ENCODE measurements at regions not wholly inside any gene's neighbourhood (a gene's known extent, or its start where the extent isn't known, plus 50 kb on each side); places are given as distances from the start of the nearest gene placed in this dataset.

- no peak for TF ChIP-seq POLR2A (IDR thresholded peaks at IDR 0.05)
- TF ChIP-seq, protein P1, sequence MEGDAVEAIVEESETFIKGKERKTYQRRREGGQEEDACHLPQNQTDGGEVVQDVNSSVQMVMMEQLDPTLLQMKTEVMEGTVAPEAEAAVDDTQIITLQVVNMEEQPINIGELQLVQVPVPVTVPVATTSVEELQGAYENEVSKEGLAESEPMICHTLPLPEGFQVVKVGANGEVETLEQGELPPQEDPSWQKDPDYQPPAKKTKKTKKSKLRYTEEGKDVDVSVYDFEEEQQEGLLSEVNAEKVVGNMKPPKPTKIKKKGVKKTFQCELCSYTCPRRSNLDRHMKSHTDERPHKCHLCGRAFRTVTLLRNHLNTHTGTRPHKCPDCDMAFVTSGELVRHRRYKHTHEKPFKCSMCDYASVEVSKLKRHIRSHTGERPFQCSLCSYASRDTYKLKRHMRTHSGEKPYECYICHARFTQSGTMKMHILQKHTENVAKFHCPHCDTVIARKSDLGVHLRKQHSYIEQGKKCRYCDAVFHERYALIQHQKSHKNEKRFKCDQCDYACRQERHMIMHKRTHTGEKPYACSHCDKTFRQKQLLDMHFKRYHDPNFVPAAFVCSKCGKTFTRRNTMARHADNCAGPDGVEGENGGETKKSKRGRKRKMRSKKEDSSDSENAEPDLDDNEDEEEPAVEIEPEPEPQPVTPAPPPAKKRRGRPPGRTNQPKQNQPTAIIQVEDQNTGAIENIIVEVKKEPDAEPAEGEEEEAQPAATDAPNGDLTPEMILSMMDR (IDR thresholded peaks at IDR 0.05), result no peak
- Histone ChIP-seq H3K4me3 (no peak overlapping the region), H3K27me3 (no peaks in the 10 kb centered on the region), H3K27ac (no peak overlapping the region), H3K4me1 (no peaks in the 10 kb centered on the region), H3K9me3 (no peaks in the 10 kb centered on the region), H3K36me3 (no peaks in the 10 kb centered on the region)
- ATAC-seq (no peak), DNase-seq (no peak)
- intact Hi-C loops (cut with DNase I), result no loop called here
Measured at GRCh38 chr22:22040908-22041307, 58.3 kb upstream of the TOP3B start.

DNA sequence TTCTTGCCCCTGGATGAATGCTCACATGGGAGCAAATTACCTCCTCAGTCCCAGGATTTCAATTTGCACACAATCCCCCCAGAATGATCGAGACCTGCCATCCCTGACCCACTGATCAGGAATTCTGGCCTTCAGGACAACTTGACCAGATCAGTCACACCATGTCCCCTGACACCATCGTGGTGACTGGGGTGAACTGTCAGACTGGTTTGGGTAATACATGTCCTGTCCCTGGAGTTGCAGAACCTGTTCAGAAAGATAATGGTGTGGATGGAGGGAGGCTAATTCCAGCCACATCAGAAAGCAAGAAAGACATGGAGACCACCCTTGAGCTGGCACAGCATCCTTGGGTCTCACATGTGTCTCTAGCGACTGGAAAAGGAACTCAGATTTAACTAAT, 57.9 kb upstream of the TOP3B start:
- intact Hi-C loops (cut with DNase I), result no loop called here
- Histone ChIP-seq H3K4me3 (no peak overlapping the region), H3K27ac (no peak overlapping the region), H3K9me3 (no peaks in the 10 kb centered on the region), H3K4me1 (no peaks in the 10 kb centered on the region), H3K36me3 (no peaks in the 10 kb centered on the region), H3K27me3 (no peaks in the 10 kb centered on the region)
- ATAC-seq (no peak), DNase-seq (no peak)
- 74% methylated on average over 3 of the region's 3 CpGs for WGBS (ENCODE audit: insufficient coverage, low coverage, low lambda C conversion rate, missing lambda C conversion rate)
- TF ChIP-seq POLR2A (IDR thresholded peaks at IDR 0.05), result no peak
- TF ChIP-seq, protein P1 (IDR thresholded peaks at IDR 0.05), result no peak

DNA sequence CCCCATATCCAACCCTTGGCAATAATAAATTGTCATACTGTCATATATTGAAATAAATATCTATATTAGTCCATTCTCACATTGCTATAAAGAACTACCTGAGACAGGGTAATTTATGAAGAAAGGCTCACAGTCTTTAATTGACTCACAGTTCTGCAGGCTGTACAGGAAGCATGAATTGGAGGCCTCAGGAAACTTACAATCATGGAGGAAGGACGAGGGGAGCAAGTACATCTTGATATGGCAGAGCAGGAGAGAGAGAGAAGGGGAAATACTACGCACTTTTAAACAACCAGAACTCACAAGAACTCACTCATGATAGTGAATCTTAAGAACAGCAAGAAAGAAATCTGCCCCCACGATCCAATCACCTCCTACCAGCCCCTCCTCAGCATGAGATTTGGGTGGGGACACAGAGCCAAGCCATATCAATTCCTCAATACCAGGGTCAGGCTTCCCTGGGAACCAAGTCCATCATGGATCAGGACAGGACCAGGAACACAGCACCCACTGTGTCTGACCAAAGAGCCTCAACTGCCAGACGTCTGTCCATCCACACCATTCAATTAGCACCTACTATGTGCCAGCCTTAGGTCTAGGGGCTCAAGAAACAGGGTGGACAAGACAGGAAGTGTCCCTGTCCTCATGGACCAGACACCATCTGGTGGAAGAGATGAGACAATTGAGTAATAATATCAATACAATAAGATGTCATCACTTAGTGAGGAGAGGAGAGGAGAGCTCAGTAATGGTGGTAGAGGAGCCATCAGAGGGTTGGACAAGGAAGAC, 56.9 kb upstream of the TOP3B start:
- H3K9me3 ChIP-seq, result no peaks in the 10 kb centered on the region
- no peak for DNase-seq
- intact Hi-C loops (cut with DNase I), result no loop called here
- TF ChIP-seq, protein P1 (IDR thresholded peaks at IDR 0.05), result no peak
- TF ChIP-seq POLR2A (IDR thresholded peaks at IDR 0.05), result no peak
- no peaks in the 10 kb centered on the region for H3K36me3 ChIP-seq
- H3K27ac ChIP-seq, result no peak overlapping the region
- no peak for ATAC-seq
- 32% methylated on average over 4 of the region's 4 CpGs for WGBS (ENCODE audit: insufficient coverage, low coverage, low lambda C conversion rate, missing lambda C conversion rate)
- H3K4me1 ChIP-seq, result no peaks in the 10 kb centered on the region
- no peak overlapping the region for H3K4me3 ChIP-seq
- no peaks in the 10 kb centered on the region for H3K27me3 ChIP-seq

GRCh38 chr22:22038178-22038880, 55.7 kb upstream of the TOP3B start:
- no peak for ATAC-seq

More at GRCh38 chr22:22038178-22038880, 55.7 kb upstream of the TOP3B start:
- Histone ChIP-seq H3K9me3 (no peaks in the 10 kb centered on the region), H3K27me3 (no peaks in the 10 kb centered on the region), H3K36me3 (no peaks in the 10 kb centered on the region), H3K4me1 (no peaks in the 10 kb centered on the region), H3K27ac (no peak overlapping the region), H3K4me3 (no peak overlapping the region)
- TF ChIP-seq POLR2A (IDR thresholded peaks at IDR 0.05), result no peak
- TF ChIP-seq, protein P1 (IDR thresholded peaks at IDR 0.05), result no peak
- intact Hi-C loops (cut with DNase I), result no loop called here
- 100% methylated on average over 1 of the region's 1 CpG for WGBS (ENCODE audit: insufficient coverage, low coverage, low lambda C conversion rate, missing lambda C conversion rate)
- DNase-seq, result no peak

Measured in right lobe of liver (tissue), 6 donors.